ENCODE measurements at regions not wholly inside any gene's neighbourhood (a gene's known extent, or its start where the extent isn't known, plus 50 kb on each side); places are given as distances from the start of the nearest gene placed in this dataset.

GRCh38 chr4:1511441-1512041 lies 105.3 kb upstream of the NKX1-1 start:
- peak; percentile 25 for DNase-seq (ENCODE audit: low spot score)

- no peak for DNase-seq (ENCODE audit: low spot score)
Observed at GRCh38 chr4:1510931-1511330, 104.7 kb upstream of the NKX1-1 start.

DNA sequence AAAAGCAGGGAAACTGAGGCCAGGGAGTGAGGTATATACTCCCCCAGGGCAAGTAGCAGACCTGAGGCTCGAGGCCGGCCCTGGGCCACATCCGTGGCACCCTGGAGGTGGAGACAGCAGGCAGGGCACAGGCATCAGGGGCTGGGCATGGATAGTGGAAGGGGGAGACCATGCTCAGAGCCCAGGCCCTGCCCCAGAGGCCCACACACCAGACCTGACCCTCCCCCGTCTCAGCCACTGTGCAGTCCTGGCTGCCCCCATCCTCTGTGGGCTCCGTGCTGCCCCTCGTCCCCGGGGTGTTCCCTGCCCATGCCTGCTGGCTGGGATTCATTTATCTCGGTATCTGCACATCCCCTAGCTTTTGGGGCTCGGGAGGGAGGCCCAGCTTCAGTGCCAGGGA lies 103.1 kb upstream of the NKX1-1 start:
- no peak for DNase-seq (ENCODE audit: low spot score)

DNA sequence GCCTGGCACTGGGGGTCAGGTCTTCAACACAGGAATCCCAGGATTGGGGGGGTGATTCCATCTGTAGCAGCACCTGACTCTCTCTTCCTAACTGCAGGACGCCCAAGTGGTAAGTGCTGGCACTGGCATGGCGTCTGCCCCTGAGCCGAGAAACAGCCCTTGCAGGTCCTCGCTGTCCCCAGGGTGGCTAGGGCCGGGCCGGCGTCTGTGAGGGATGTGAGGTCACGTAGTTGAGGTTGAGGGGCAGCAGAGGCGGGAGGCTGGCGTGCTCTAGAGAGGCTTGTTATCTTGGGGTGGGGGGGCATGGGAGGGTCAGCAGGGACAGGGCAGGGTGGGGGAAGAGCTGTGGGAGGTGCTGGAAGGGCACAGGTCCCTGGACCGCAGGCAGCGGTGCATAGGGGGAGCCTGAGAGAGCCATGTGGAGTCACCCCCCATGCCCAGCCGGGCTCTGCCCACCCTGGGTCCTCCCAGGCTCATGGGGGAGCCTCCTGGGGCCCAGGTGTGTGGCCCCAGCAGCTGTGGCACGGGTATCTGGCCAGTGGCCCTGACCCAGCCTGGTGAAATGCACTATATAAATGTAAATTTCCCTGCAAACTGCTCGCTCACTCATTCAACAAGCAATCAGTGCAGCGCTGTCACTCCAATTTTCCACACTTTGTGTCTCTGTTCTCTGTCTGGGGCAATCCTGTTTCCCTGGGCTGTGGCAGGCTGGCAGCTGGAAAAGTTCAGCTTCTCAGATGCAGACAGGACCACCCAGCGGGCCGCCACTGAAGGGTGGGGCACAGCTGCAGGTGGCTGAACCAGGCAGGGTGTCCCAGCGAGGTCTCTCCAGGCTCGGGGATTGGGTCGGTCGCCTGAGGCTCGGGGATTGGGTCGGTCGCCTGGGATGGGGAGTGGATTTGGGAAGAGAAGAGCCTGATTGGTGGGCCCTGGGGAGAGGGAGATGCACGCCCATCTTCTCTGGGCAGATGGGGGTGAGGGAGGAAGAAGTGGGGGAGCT lies 102.2 kb upstream of the NKX1-1 start:
- no peak for DNase-seq (ENCODE audit: low spot score)

GRCh38 chr4:1506956-1507721 lies 100.9 kb upstream of the NKX1-1 start:
- no peak for DNase-seq (ENCODE audit: low spot score)

- no peak for DNase-seq (ENCODE audit: low spot score)
Observed at GRCh38 chr4:1505511-1506460, 99.5 kb upstream of the NKX1-1 start.

DNA sequence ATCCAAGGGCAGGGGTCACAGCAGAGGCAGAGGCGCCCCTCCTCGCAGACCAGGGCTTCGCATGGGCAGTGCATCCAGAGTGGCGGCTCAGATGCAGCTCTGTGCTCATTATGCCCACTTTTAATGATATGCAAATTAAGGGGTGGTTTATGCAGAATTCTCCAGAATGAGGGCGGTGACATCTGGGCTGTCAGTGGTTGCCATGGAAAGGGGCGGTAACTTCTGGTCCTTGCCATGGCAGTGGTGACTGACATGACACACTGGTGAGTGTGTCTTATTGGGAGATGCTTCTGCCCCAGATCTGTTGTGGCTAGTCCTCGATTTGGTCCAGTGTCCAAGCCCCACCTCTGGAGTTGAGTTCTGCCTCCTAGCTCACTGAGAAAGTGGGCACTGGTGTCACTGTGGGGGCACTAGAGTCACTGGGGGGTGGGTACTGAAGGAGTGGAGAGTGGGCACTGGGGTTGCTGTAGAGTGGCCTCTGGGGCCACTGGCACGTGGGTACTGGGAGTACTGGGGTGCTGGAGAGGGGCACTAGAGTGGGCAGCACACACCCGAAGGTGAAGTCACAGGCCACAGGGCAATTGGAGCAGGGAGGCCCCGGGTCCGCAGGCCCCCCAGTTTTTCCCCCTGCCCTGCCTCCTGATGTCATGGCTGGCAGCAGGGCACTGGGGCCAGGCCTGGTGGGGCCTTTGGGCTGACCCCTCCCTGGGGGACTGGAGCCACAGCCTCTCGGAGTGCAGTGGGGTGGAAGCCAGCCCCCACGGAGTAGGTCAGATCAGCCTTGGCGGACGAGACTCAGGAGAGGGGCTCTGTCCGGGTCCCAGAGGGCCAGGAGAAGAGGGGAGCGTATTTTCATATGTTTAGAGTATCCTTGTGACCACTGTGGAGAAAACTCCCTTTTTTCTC lies 98.6 kb upstream of the NKX1-1 start:
- peak; percentile 28 for DNase-seq (ENCODE audit: low spot score)

- no peak for DNase-seq (ENCODE audit: low spot score)
Observed at GRCh38 chr4:1503583-1504471, 97.6 kb upstream of the NKX1-1 start.

- DNase-seq (ENCODE audit: low spot score): no peak
Observed at GRCh38 chr4:1502976-1503375, 96.7 kb upstream of the NKX1-1 start.

- DNase-seq (ENCODE audit: low spot score): no peak
Observed at GRCh38 chr4:1502501-1502886, 96.3 kb upstream of the NKX1-1 start.

DNA sequence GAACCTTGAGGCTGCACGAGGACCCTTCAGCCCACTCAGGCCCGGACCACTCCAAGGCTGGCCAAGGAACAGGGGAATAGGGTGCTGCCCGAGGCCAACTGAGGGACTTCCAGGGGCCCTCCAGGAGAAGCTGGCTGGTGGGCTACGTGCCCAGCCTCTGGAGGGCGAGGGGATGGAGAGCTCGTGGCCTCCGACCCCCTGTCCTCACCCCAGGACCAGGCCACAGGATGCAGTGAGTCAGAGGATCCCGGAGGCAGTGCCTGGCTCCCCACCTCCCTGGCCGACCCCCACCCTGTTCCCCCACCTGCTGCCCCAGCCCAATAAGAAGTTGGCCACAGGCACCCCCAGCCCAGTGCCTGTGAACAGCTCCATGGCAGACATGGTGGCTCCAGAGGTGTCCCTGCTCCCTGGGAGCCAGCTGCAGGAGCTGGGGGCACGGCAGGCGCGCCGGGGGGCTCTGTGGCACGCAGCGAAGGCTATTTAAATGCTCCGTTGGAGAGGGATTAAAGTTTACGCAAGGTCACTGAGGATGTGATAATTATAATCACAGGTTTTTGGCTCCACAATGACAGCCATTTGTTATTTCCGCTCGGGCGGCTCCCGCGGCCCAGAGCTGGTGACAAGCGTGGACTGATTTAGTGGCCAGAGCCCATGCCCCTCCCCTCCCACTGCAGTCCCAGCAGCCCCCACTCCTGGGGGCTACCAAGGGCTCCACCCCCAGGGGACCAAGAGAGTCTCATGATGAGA lies 95.7 kb upstream of the NKX1-1 start:
- no peak for DNase-seq (ENCODE audit: low spot score)

DNA sequence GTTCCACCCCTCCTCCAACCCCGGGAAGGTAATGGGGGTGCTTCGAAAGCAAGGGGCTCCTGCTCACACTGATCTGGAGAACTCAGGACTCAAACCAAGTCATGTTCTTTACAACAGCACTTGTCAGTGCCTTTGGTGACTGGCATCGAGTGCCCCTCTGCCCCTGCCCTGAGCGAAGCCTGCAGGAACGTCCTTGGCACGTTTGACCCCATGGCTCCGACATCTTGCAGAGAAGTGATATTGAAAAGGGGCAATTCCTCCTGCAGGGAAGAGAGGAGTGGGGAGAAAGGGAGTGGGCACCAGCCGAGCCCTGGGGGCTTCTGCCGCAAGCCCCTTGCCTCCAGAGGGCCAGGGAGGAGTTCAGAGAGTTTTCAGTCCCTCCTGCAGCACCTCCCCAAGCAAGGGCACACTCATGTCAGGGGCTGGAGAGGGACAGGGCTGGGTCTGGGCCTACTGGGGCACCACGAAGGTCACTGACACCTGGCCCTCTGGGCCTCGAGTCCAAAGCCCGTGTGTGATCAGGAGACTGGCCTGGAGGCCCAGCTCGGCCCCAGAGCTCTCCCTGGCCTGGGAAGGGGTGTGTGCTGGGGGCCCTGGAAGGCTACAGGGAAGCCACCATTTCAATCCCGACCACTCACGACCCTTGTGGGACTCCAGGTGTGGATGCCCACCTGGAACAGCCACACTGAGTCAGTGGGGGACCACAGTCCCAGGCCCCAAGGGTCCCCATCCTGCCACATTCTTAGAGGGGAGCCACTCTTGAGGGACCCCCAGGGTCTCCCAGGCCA lies 94.9 kb upstream of the NKX1-1 start:
- no peak for DNase-seq (ENCODE audit: low spot score)

DNA sequence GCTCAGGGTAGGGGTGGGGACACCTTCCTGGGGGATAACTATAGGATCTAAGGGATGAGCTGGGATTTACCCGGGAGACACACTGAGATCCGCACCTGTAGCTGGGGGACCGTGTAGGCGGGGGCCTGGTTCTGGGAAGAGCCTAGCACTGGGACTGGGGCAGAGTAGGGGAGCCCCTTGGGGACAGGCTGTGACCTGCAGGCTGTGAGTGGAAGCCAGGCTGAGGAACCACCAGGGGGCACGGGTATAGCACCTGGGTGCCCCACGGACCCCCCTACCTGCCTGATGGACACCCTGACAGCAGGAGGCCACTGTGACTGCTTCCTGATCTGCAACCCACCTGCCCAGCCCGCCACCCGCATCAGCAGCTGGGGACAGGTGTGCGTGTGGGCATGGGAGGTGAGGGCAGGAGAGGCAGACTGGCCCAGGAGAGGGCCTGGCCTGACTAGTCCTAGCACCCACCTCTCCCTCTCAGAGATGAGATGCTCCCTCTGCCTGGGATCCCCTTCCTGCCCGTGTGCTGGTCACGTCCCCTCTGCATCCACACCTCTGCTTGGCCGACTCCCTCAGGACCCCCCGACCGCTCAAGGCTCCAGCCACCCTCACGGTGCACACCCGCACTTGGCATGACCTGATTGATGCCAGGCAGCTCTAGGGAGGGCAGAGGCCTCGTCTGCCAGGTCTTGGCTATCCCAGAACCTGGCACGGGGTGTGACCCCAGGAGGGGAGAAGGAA lies 94.2 kb upstream of the NKX1-1 start:
- DNase-seq (ENCODE audit: low spot score): no peak

- no peak for DNase-seq (ENCODE audit: low spot score)
Observed at GRCh38 chr4:1499465-1499864, 93.2 kb upstream of the NKX1-1 start.

GRCh38 chr4:1497189-1497801 lies 91.1 kb upstream of the NKX1-1 start:
- DNase-seq (ENCODE audit: low spot score): no peak

DNA sequence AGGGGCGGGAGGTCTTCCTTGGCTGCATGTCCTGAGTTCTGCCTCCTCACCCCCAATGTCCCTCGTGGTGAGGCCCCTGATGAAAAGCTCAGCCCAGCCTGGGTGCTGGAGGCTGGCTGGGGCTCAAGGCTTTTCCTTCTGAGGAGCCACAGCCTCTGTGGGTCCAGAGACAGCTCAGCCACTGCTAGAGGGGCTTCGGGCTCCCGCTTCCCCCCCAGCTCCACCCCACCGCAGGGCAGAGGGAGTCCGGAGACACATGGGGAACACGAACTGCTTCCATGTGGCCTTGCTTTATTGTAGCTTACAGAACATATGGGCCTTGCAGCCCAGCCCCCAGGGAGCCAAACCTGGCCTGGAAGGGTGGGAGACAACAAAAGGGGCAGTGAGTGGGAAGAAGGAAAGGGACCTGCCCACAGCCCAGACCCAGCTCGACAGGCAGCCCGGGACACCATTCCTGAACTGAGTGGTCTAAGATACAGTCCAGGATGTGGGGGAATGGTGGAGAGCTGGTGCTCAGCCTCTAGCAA lies 89.9 kb upstream of the NKX1-1 start:
- no peak for DNase-seq (ENCODE audit: low spot score)
